GM18505 (cell line): ENCODE measurements at regions not wholly inside any gene's neighbourhood (a gene's known extent, or its start where the extent isn't known, plus 50 kb on each side); places are given as distances from the start of the nearest gene placed in this dataset.

Experiments used
- ATAC-seq: cut with Tn5 transposase; IDR thresholded peaks from one replicate; pipeline ENCODE4 v1.9.1; 2021; ENCODE audit not compliant: unreplicated experiment
- POLR2A ChIP-seq: IDR thresholded peaks from 4 replicates; pipeline ENCODE4 v1.6.1; 2011; ENCODE audit warnings: borderline replicate concordance; ENCODE audit not compliant: insufficient read depth, insufficient read length; ENCODE audit errors: extremely low read depth

GRCh38 chr2:241946306-241947003 is 76.9 kb downstream of the RTP5 start:
- ATAC-seq: no peak
- TF ChIP-seq POLR2A: no peak

DNA sequence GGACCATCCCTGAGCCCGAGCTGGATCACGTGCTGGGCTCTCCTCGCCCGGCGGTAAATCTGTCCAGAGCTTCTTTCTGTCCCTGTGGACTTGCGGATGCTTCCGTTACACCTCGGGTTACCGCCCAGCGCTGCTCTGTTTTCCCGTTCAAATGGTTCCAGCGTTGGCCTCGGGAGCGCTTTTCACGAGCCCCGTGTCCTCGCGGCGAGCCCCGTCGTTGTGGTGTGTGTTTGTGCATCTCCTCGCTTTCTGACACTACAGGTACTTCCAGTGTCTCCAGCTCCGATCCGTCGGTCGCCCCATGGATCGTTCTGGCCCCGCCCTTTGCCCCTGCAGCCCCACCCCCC is 77.4 kb downstream of the RTP5 start:
- TF ChIP-seq POLR2A: no peak

DNA sequence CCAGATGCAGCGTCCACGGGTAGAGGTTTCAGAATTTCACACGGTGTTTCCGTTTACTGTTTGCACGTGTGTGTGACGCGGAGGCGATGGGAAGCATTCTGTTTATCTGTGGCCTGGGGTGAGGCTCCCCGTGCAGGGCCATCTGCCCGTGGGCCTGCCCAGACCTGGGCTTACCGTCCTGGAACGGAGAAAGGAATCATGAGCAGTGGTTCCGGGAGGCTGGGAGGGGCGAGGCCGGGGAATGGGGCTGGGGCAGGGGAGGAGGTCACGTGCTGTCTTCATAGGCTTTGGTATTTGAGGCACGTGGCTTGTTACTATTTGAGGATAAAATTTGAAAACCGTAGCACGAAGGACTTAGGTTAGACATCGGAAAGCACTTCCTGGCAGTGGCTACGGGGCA is 77.9 kb downstream of the RTP5 start:
- TF ChIP-seq POLR2A: no peak
- no peak for ATAC-seq

More for the DNA sequence above, 77.4 kb downstream of the RTP5 start:
- ATAC-seq: no peak

DNA sequence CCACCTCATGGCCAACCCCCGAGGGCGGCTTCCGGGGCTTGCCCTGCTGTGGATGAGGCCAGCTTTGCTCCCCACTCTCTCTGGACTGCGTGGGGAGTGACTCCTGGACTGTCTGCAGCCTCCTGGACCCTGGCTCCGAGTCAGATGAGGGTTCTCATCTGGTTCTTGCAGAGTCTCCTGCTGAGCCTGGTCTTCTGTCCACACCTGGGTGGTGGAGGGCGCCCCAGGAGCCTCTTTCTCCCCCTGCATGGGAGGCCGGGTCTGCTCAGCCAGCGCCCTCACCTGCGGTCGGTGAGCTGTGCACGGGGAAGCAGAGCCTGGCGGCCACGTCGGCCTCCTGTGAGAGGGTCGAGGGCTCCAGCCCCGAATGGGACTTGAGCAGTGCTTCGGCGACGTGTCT is 78.3 kb downstream of the RTP5 start:
- ATAC-seq: no peak
- no peak for TF ChIP-seq POLR2A

GRCh38 chr2:241948299-241948897 is 78.9 kb downstream of the RTP5 start:
- TF ChIP-seq POLR2A: no peak

GRCh38 chr2:241948901-241949735 is 79.6 kb downstream of the RTP5 start:
- TF ChIP-seq POLR2A: no peak
- ATAC-seq: no peak

More at GRCh38 chr2:241948299-241948897, 78.9 kb downstream of the RTP5 start:
- no peak for ATAC-seq

GRCh38 chr2:241949736-241950412 is 80.3 kb downstream of the RTP5 start:
- no peak for TF ChIP-seq POLR2A
- ATAC-seq: no peak

- ATAC-seq: no peak
Measured at GRCh38 chr2:241950413-241951315, 81.1 kb downstream of the RTP5 start.

GRCh38 chr2:241951316-241951700 is 81.8 kb downstream of the RTP5 start:
- ATAC-seq: no peak
- TF ChIP-seq POLR2A: no peak

More at GRCh38 chr2:241950413-241951315, 81.1 kb downstream of the RTP5 start:
- no peak for TF ChIP-seq POLR2A

- TF ChIP-seq POLR2A: no peak
- no peak for ATAC-seq
Measured at GRCh38 chr2:241951920-241952319, 82.4 kb downstream of the RTP5 start.

GRCh38 chr2:241952816-241953215 is 83.3 kb downstream of the RTP5 start:
- ATAC-seq: no peak
- TF ChIP-seq POLR2A: no peak

DNA sequence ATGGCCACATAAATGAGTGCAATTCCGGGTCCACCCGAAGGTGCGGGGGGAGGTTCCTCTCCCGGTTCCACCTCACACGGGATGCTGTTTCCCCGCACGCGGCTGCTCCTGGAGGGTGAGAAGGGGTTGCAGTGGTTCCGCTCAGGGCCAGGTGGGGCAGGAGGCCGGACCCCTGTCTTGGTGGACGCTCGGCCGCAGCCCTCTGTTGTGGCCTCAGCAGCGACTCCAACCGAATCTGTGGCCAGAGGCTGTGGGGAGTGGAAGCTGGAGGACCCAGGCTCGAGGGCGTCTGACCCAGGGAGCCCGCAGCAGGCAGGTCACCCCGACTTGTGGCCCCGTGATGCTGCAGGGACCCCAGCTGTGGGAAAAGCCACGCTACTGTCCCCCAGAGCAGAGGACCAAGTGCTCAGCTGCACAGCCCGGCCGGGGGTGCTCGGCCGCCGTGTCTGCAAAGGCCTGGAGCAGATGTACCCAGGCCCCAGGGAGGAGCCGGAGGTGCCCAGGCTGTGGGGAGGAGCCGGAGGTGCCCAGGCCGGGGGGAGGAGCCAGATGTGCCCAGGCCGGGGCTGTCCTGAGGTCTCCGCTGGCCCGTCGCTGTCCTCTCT is 83.9 kb downstream of the RTP5 start:
- TF ChIP-seq POLR2A: no peak

More for the DNA sequence above, 83.9 kb downstream of the RTP5 start:
- no peak for ATAC-seq
